Liver (tissue), 8 donors: ENCODE measurements at regions not wholly inside any gene's neighbourhood (a gene's known extent, or its start where the extent isn't known, plus 50 kb on each side); places are given as distances from the start of the nearest gene placed in this dataset.

ENCODE experiments used
- DNase-seq: peaks from one replicate; pipeline ENCODE4 v3.0.0-alpha.2; 2017; ENCODE audit warnings: low spot score
- H3K27ac ChIP-seq, 2 donors: one replicate each; pipeline ENCODE4 v1.7.0; 2013; ENCODE audit warnings: inconsistent platforms in 2 of 2, low read length in 2 of 2, control low read depth in 1 of 2, low read depth in 1 of 2, mild to moderate bottlenecking in 1 of 2
- H3K27me3 ChIP-seq, 4 donors: one replicate each; pipeline versions ENCODE4 v1.6.1 to v1.7.0; 2013; ENCODE audit warnings: low read length in 3 of 4, inconsistent platforms in 1 of 4, mild to moderate bottlenecking in 1 of 4, moderate library complexity in 1 of 4; ENCODE audit not compliant: control insufficient read depth in 4 of 4, insufficient read depth in 4 of 4
- H3K36me3 ChIP-seq, 4 donors: one replicate each; pipeline versions ENCODE4 v1.6.1 to v1.7.0; 2013; ENCODE audit warnings: low read length in 3 of 4, mild to moderate bottlenecking in 3 of 4, low read depth in 1 of 4, moderate library complexity in 1 of 4; ENCODE audit not compliant: control insufficient read depth in 4 of 4, insufficient read depth in 3 of 4
- H3K4me1 ChIP-seq, 4 donors: one replicate each; pipeline versions ENCODE4 v1.6.1 to v1.7.0; 2013; ENCODE audit warnings: low read length in 3 of 4, mild to moderate bottlenecking in 3 of 4, moderate library complexity in 1 of 4; ENCODE audit not compliant: control insufficient read depth in 4 of 4, insufficient read depth in 4 of 4
- H3K4me3 ChIP-seq, 3 donors: one replicate each; pipeline versions ENCODE4 v1.6.1 to v1.7.0; 2013; ENCODE audit warnings: low read length in 3 of 3, control low read depth in 1 of 3, low read depth in 1 of 3, mild to moderate bottlenecking in 1 of 3
- H3K9ac ChIP-seq, 2 donors: one replicate each; pipeline ENCODE4 v1.7.0; 2013; ENCODE audit warnings: low read length in 2 of 2, mild to moderate bottlenecking in 2 of 2, moderate library complexity in 2 of 2, control low read depth in 1 of 2, low read depth in 1 of 2
- H3K9me3 ChIP-seq, 4 donors: one replicate each; pipeline versions ENCODE4 v1.6.1 to v1.7.0; 2013; ENCODE audit warnings: low read length in 3 of 4; ENCODE audit not compliant: control insufficient read depth in 4 of 4
- EGR1 ChIP-seq, 2 donors: IDR thresholded peaks; 2 replicates each; pipeline ENCODE4 v1.6.1; 2016 to 2018; ENCODE audit warnings: antibody characterized with exemption in 2 of 2, low read depth in 2 of 2
- FOXA2 ChIP-seq: IDR thresholded peaks from 2 replicates; pipeline ENCODE4 v1.6.1; 2016; ENCODE audit warnings: antibody characterized with exemption
- HNF4A ChIP-seq, 2 donors: conservative IDR thresholded peaks; 2 replicates each; pipeline ENCODE4 v1.6.1; 2016; ENCODE audit warnings: antibody characterized with exemption in 2 of 2, mild to moderate bottlenecking in 2 of 2
- HNF4G ChIP-seq: IDR thresholded peaks from 2 replicates; pipeline ENCODE4 v1.6.1; 2016; ENCODE audit warnings: antibody characterized with exemption
- JUND ChIP-seq, 2 donors: IDR thresholded peaks; 2 replicates each; pipeline ENCODE4 v1.6.1; 2016; ENCODE audit warnings: antibody characterized with exemption in 2 of 2
- NR2F2 ChIP-seq: IDR thresholded peaks from 2 replicates; pipeline ENCODE4 v1.6.1; 2016; ENCODE audit warnings: antibody characterized with exemption
- RAD21 ChIP-seq, 2 donors: IDR thresholded peaks; 2 replicates each; pipeline ENCODE4 v1.6.1; 2016; ENCODE audit warnings: antibody characterized with exemption in 2 of 2, mild to moderate bottlenecking in 2 of 2
- RXRA ChIP-seq, 2 donors: IDR thresholded peaks; 2 replicates each; pipeline ENCODE4 v1.6.1; 2017 to 2018; ENCODE audit warnings: antibody characterized with exemption in 2 of 2, mild to moderate bottlenecking in 1 of 2
- YY1 ChIP-seq: IDR thresholded peaks from 2 replicates; pipeline ENCODE4 v1.6.1; 2016; ENCODE audit warnings: antibody characterized with exemption, mild to moderate bottlenecking
- WGBS: extraction: QIAGEN DNeasy Blood & Tissue Kit; methylation state at CpG from one replicate; pipeline ENCODE4 v1.1.7; 2013; 5-methylcytosine and 5-hydroxymethylcytosine counted together
- TF ChIP-seq, protein P1 (sequence below): IDR thresholded peaks from 2 replicates; pipeline ENCODE4 v1.6.1; 2016; ENCODE audit warnings: antibody characterized with exemption, mild to moderate bottlenecking
- TF ChIP-seq, protein P2 (sequence below): IDR thresholded peaks from 2 replicates; pipeline ENCODE4 v1.6.1; 2016; ENCODE audit warnings: antibody characterized with exemption
- TF ChIP-seq, protein P3 (sequence below): IDR thresholded peaks from 2 replicates; pipeline ENCODE4 v1.6.1; 2016; ENCODE audit warnings: antibody characterized with exemption
- TF ChIP-seq, protein P4 (sequence below): IDR thresholded peaks from 2 replicates; pipeline ENCODE4 v1.6.1; 2016; ENCODE audit warnings: antibody characterized with exemption
- TF ChIP-seq, protein P5 (sequence below): fragments of 150-350 bp; IDR thresholded peaks from 2 replicates; pipeline ENCODE4 v1.5.1; 2017; ENCODE audit warnings: improper control_type of control experiment, low read depth, low read length; ENCODE audit not compliant: missing input control
- donor health status: healthy.
- donor health status: healthy.
- donor health status: healthy.
- donor health status: healthy.
- donor health status: healthy.

DNA sequence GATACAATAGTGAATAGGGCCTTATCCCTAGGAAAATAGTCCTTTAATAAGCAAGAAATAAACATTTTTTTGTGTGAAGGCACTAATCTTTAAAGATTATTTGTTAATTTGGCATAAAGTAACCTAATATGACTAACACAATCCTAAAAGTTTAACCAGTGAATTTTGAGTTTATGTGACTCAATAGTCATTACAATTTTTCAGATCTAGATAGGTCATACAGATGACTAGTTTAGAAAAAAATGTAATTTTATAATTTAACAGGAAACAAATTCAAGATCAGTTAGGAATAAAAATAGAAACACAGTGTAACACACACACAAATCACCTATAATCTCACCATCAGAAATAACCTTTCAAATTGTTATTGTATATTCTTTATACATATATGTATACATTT is 620.7 kb upstream of the ALCAM start:
- no peaks in the 10 kb centered on the region for H3K36me3 ChIP-seq
- no peaks in the 10 kb centered on the region for H3K4me1 ChIP-seq
- no peak overlapping the region for H3K27ac ChIP-seq
- no peaks in the 10 kb centered on the region for H3K9me3 ChIP-seq
- no peak overlapping the region for H3K9ac ChIP-seq
- no peak for DNase-seq
- no peak overlapping the region for H3K4me3 ChIP-seq
- H3K27me3 ChIP-seq, result no peaks in the 10 kb centered on the region
- TF ChIP-seq RAD21 (IDR thresholded peaks at IDR 0.05) (no peak), HNF4A (conservative IDR thresholded peaks at IDR 0.05) (no peak), EGR1 (IDR thresholded peaks at IDR 0.05; ENCODE audit: low read depth in 2 of 2) (no peak), HNF4G (no peak), JUND (IDR thresholded peaks at IDR 0.05) (no peak), FOXA2 (no peak), RXRA (IDR thresholded peaks at IDR 0.05) (no peak)
- TF ChIP-seq, protein P1, sequence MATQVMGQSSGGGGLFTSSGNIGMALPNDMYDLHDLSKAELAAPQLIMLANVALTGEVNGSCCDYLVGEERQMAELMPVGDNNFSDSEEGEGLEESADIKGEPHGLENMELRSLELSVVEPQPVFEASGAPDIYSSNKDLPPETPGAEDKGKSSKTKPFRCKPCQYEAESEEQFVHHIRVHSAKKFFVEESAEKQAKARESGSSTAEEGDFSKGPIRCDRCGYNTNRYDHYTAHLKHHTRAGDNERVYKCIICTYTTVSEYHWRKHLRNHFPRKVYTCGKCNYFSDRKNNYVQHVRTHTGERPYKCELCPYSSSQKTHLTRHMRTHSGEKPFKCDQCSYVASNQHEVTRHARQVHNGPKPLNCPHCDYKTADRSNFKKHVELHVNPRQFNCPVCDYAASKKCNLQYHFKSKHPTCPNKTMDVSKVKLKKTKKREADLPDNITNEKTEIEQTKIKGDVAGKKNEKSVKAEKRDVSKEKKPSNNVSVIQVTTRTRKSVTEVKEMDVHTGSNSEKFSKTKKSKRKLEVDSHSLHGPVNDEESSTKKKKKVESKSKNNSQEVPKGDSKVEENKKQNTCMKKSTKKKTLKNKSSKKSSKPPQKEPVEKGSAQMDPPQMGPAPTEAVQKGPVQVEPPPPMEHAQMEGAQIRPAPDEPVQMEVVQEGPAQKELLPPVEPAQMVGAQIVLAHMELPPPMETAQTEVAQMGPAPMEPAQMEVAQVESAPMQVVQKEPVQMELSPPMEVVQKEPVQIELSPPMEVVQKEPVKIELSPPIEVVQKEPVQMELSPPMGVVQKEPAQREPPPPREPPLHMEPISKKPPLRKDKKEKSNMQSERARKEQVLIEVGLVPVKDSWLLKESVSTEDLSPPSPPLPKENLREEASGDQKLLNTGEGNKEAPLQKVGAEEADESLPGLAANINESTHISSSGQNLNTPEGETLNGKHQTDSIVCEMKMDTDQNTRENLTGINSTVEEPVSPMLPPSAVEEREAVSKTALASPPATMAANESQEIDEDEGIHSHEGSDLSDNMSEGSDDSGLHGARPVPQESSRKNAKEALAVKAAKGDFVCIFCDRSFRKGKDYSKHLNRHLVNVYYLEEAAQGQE, result no peak
- TF ChIP-seq, protein P2, sequence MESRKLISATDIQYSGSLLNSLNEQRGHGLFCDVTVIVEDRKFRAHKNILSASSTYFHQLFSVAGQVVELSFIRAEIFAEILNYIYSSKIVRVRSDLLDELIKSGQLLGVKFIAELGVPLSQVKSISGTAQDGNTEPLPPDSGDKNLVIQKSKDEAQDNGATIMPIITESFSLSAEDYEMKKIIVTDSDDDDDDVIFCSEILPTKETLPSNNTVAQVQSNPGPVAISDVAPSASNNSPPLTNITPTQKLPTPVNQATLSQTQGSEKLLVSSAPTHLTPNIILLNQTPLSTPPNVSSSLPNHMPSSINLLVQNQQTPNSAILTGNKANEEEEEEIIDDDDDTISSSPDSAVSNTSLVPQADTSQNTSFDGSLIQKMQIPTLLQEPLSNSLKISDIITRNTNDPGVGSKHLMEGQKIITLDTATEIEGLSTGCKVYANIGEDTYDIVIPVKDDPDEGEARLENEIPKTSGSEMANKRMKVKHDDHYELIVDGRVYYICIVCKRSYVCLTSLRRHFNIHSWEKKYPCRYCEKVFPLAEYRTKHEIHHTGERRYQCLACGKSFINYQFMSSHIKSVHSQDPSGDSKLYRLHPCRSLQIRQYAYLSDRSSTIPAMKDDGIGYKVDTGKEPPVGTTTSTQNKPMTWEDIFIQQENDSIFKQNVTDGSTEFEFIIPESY, result no peak
- TF ChIP-seq, protein P3, sequence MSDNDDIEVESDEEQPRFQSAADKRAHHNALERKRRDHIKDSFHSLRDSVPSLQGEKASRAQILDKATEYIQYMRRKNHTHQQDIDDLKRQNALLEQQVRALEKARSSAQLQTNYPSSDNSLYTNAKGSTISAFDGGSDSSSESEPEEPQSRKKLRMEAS, result no peak
- TF ChIP-seq, protein P4, sequence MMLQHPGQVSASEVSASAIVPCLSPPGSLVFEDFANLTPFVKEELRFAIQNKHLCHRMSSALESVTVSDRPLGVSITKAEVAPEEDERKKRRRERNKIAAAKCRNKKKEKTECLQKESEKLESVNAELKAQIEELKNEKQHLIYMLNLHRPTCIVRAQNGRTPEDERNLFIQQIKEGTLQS, result no peak

DNA sequence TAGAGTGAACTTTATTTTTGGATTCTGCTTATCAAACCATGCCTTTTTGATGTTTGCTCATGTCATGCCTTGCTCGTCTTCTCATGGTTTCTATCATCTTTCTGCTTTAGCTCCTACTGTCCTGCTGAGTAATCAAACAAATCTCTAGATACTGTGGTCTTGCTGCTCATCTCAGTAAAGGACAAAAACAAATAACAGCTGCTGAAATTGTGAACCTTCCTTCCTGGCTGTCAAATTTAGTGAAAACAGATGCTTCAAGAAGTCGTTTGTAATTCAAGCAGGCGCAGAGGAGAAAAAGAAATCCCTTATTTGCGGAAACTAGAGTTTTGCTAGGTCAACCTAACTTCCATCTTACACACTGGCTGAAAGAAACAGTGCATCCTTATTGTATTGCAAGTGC is 616.1 kb upstream of the ALCAM start:
- no peak overlapping the region for H3K27ac ChIP-seq
- WGBS, result 45% methylated on average over 4 of the region's 4 CpGs
- H3K9ac ChIP-seq, result no peak overlapping the region
- H3K9me3 ChIP-seq, result no peaks in the 10 kb centered on the region
- H3K4me1 ChIP-seq, result no peaks in the 10 kb centered on the region
- no peaks in the 10 kb centered on the region for H3K36me3 ChIP-seq
- DNase-seq, result no peak
- TF ChIP-seq YY1, result no peak
- TF ChIP-seq NR2F2, result no peak
- TF ChIP-seq, protein P5, sequence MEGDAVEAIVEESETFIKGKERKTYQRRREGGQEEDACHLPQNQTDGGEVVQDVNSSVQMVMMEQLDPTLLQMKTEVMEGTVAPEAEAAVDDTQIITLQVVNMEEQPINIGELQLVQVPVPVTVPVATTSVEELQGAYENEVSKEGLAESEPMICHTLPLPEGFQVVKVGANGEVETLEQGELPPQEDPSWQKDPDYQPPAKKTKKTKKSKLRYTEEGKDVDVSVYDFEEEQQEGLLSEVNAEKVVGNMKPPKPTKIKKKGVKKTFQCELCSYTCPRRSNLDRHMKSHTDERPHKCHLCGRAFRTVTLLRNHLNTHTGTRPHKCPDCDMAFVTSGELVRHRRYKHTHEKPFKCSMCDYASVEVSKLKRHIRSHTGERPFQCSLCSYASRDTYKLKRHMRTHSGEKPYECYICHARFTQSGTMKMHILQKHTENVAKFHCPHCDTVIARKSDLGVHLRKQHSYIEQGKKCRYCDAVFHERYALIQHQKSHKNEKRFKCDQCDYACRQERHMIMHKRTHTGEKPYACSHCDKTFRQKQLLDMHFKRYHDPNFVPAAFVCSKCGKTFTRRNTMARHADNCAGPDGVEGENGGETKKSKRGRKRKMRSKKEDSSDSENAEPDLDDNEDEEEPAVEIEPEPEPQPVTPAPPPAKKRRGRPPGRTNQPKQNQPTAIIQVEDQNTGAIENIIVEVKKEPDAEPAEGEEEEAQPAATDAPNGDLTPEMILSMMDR, result no peak
- no peaks in the 10 kb centered on the region for H3K27me3 ChIP-seq
- no peak overlapping the region for H3K4me3 ChIP-seq
